NCI-H226 (cell line): ENCODE measurements at regions not wholly inside any gene's neighbourhood (a gene's known extent, or its start where the extent isn't known, plus 50 kb on each side); places are given as distances from the start of the nearest gene placed in this dataset.
"Not testable (repeated sequence)": the region's sequence is repeated elsewhere in the genome, so short reads cannot be mapped to it uniquely, and the experiment has no call there.

Source experiments
- DNase-seq: peaks from one replicate; pipeline ENCODE4 v3.0.0-alpha.2; 2015

- no peak for DNase-seq
Measured at GRCh38 chr3:4030624-4031023, 231.4 kb downstream of the LRRN1 start.

DNA sequence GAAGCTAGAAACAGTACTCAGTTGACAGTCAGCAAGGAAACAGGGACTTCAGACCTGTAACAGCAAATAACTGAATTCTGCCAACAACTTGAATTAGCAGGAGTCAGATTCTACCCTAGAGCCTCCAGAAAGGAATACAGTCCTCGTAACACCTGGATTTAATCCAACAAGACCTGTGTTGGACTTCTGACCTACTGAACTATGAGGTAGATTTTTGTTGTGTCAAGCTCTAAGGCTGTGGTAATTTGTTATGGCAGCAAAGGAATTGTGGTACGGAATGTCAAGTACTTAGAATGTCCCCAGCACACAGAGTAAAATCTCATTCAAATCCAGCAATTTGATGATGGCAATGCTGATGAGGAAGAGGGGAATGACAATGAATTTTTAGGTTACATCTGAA lies 234.1 kb downstream of the LRRN1 start:
- no peak for DNase-seq

- DNase-seq = no peak
Measured at GRCh38 chr3:4036046-4036445, 236.8 kb downstream of the LRRN1 start.

DNA sequence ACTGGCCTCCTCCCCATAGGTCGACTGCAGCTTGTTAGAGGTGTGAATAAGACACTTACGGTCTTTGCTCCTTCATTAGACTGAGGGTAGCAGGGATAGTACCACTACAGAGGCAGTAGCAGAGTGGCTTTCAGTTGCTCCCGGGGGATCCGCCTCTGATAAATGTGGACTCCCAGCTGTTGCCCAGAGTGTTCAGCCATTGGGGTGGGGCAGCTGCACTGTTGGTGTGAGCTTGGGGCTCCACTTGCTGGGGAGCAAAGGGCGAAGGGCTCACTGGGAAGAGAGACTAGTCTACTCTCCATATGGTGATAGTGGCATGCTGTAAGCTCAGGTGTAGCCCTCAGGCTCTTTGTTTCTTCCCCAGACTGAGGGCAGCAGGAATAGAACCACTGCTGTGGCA lies 239.1 kb downstream of the LRRN1 start:
- no peak for DNase-seq

- no peak for DNase-seq
Measured at GRCh38 chr3:4042070-4042469, 242.8 kb downstream of the LRRN1 start.

DNA sequence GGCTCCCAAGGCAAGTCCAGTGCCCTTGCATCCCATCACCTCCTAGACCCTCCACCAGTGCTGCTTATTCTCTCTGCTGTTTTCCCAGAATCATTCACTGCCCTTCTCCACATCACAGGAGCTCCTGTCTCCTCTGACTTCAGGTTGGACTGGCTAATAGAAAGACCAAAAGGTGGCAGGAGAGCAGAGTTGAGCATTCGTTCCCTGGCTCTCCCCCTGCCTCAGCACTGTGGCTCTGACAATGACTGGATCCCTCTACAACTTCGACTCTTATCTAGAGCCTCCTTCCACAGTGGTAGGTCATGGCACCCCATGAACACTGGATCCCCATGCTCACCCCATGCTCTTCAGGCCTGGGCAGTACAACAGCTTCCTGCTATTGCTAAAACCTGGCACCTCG lies 243.6 kb downstream of the LRRN1 start:
- DNase-seq = no peak

- DNase-seq = peak; percentile 5
Measured at GRCh38 chr3:4043867-4044575, 244.8 kb downstream of the LRRN1 start.

DNA sequence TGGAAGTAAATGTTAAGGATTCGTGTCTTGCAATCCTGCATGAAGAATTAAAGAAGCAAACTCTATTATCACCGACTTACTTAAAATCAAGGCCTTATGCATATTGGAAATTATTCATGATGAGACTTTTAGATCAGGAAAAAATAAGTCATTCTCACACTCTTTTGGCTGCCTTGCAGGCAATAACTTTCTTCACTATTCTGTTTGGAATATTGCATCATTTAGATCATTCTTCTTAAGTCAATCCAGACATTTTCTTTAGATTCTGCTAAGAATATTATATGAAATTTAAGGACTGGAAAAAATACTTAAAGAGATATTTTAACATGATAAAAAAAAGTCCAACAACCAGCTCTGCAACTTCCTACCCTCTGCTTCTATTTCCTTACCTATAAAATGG lies 245.4 kb downstream of the LRRN1 start:
- no peak for DNase-seq

GRCh38 chr3:4045756-4046155 lies 246.5 kb downstream of the LRRN1 start:
- no peak for DNase-seq

- DNase-seq = no peak
Measured at GRCh38 chr3:4047366-4047765, 248.1 kb downstream of the LRRN1 start.

GRCh38 chr3:4052706-4053105 lies 250.5 kb upstream of the SETMAR start:
- no peak for DNase-seq

DNA sequence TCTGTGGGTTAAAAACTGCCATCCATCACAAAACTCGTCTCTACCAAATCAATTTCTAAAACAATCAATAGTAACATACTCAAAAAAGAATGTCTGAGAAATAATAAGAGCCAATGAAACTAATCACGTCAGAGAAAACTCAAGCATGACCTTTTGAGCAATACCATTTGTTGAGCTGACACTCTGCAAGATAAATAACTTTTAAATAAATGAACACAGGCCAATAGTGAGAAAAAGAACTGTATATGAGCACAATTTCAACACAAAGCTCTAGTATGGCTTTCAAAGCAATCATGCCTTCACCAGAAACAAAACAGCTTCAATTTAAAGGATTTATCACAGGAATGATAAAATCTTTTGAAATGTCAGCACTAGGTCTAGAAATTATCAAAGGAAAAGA lies 249.2 kb upstream of the SETMAR start:
- no peak for DNase-seq

DNA sequence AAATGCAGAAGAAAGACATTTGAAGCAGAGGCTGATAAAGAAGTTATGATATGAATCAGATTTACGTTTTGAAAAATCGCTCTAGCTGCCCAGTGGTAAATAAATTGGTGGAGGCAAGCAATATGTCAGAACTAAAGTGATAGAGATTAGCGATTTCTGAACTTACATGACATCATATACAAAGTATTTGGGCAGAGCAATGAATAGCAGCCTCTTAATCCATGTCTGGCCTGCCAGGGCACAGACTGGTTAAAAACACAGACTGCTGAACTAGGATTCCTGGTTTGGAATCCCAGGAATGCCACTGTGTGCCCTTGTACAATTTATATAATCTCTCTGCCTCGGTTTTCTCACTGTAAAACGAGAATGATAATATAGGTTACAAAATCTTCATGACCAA lies 243.1 kb upstream of the SETMAR start:
- peak; percentile 76 for DNase-seq

- no peak for DNase-seq
Measured at GRCh38 chr3:4060603-4061002, 242.6 kb upstream of the SETMAR start.

GRCh38 chr3:4061195-4061594 lies 242.0 kb upstream of the SETMAR start:
- DNase-seq = no peak

DNA sequence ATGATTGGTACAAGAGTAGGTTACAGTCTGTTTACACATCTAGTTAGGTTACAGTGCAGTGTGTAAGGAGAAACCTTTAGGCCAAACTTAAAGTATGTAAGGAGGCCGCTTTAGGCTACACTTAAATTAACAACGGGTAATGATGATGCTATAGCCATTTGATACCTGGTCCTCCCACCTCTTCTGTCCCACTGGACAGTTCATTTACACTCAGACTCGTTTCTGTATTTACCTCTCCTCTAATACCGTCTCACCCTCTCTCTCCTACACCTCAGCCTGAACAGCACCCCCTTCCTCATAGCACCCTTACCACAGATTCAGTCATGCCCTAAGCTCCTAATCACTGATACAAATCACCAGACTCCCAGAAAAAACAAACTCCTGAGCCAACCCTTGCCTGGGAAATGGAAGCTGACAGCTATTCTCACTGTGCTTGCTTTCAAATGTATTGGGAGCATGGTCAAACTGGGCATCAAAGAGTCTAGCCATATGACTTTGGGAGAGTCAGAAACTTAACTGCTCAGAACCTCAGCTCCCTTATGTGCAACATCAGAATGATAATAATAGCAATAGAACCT lies 241.3 kb upstream of the SETMAR start:
- no peak for DNase-seq

DNA sequence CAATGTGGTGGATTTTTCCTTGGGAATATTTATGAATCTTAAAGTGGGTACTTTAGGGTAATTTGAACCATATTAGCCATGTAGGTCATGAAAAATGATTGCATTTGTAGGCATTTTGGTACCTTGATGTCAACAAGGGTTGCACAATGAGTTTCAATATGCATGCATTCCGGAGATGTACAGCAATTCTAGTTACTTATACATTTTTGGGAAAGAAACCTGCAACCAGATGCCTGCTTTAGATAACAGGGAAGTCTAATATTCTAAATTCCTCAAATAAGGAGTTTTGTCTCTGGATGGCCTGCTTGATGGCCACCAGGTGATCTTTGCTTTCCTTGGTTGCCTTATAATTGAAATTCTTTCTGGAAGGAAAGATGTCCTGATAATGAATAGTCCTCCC lies 240.5 kb upstream of the SETMAR start:
- no peak for DNase-seq

GRCh38 chr3:4063916-4064574 lies 239.1 kb upstream of the SETMAR start:
- no peak for DNase-seq

GRCh38 chr3:4065085-4065484 lies 238.1 kb upstream of the SETMAR start:
- no peak for DNase-seq

- no peak for DNase-seq
Measured at GRCh38 chr3:4065554-4065953, 237.6 kb upstream of the SETMAR start.

DNA sequence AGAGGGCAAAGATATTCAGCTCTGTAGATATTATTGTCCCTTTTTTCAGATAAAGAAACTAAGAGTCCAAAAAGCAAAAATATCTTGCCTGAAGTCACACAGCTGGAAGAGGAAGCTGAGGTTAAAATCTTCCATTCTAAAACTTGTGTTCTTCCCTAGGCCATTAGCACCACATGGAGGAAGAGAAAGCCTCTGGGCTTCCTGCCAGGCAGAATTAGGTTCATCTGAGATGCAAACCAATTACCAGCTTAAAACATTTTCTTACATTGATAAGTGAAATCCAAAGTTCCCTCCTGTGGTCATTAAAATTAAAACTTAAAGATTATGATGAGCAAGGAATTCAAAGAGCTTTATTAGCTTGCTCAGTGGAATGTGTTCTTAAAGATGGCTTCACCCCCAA lies 235.3 kb upstream of the SETMAR start:
- DNase-seq = no peak

DNA sequence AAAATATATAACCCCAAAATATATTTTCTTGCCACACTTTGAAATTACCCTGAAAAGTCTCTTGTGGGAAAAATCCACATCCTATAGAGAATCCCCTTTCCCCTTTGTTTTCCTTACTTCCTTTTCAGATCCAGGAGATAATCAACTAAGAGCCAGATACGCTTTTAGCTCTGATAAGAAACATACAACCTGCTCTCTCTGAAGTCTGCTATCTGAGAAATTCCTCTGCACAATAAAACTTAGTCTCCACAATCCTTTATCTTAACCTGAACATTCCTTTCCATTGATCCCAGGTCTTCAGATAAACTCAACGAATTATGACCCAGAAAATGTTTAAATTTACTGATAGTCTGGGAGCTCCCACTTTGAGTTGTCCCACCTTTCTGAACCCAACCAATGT lies 233.4 kb upstream of the SETMAR start:
- DNase-seq = no peak

DNA sequence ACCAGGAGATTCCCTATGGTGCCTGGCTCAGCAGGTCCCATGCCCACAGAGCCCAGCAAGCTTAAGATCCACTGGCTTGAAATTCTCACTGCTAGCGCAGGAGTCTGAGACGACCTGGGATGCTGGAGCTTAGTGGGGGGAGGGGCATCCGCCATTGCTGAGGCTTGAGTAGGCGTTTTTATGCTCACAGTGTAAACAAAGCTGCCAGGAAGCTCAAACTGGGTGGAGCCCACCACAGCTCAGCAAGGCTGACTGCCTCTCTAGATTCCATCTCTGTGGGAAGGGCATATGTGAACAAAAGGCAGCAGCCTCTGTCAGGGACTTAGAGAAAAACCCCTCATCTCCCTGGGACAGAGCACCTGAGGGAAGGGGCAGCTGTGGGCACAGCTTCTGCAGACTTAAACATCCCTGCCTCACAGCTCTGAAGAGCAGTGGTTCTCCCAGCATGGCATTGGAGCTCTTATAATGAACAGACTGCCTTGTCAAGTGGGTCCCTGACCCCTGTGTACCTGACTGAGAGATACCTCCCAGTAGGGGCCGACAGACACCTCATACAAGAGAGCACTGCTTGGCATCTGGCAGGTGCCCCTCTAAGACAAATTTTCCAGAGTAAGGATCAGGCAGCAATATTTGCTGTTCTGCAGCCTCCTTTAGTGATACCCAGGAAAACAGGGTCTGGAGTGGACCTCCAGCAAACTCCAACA lies 231.5 kb upstream of the SETMAR start:
- no peak for DNase-seq

DNA sequence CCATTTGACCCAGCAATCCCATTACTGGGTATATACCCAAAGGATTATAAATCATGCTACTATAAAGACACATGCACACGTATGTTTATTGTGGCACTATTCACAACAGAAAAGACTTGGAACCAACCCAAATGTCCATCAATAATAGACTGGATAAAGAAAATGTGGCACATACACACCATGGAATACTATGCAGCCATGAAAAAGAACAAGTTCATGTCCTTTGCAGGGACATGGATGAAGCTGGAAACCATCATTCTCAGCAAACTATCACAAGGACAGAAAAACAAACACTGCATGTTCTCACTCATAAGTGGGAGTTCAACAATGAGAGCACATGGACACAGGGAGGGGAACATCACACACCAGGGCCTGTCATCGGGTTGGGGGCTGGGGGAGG lies 225.9 kb upstream of the SETMAR start:
- DNase-seq = not testable (repeated sequence)
